ENCODE measurements at regions not wholly inside any gene's neighbourhood (a gene's known extent, or its start where the extent isn't known, plus 50 kb on each side); places are given as distances from the start of the nearest gene placed in this dataset.

DNA sequence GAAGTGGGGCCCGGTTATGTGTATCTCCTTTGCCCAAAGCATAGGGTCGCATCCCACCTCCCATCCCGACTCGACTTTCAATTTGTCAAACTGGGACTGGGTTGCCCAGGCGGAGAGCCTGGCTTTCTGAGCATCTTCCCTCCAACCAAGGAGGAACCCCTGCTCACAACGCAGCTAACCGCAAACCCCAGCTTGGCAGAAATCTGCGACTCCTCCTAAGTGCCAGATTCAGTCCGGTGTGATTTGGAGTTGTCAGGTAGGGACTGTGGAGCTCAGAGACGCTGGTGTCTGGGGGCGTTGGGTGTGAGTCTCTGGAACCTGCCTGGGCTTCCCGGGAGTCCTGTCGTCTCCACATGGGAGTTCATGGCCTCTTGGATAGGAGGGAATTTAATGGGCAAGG is 1126.7 kb downstream of the AACS start:
- intact Hi-C loops (cut with DNase I): no loop called here

GRCh38 chr12:126193190-126193589 is 1128.0 kb downstream of the AACS start:
- intact Hi-C loops (cut with DNase I): no loop called here
- H3K4me1 ChIP-seq: no peaks in the 10 kb centered on the region
- H3K27ac ChIP-seq: no peak overlapping the region
- peaks cover 24% of the 10 kb centered on the region for H3K27me3 ChIP-seq
- H3K4me3 ChIP-seq: no peak overlapping the region
- DNase-seq (no peak), ATAC-seq (no peak)
- no peak for TF ChIP-seq CTCF (IDR thresholded peaks at IDR 0.05)
- no peaks in the 10 kb centered on the region for H3K36me3 ChIP-seq
- no peaks in the 10 kb centered on the region for H3K9me3 ChIP-seq

More for the DNA sequence above, 1126.7 kb downstream of the AACS start:
- no peaks in the 10 kb centered on the region for H3K4me1 ChIP-seq
- no peak overlapping the region for H3K4me3 ChIP-seq
- no peaks in the 10 kb centered on the region for H3K9me3 ChIP-seq
- ATAC-seq (no peak), DNase-seq (no peak)
- H3K27ac ChIP-seq: no peak overlapping the region
- TF ChIP-seq CTCF (IDR thresholded peaks at IDR 0.05): no peak
- H3K36me3 ChIP-seq: no peaks in the 10 kb centered on the region
- peaks cover 24% of the 10 kb centered on the region for H3K27me3 ChIP-seq

DNA sequence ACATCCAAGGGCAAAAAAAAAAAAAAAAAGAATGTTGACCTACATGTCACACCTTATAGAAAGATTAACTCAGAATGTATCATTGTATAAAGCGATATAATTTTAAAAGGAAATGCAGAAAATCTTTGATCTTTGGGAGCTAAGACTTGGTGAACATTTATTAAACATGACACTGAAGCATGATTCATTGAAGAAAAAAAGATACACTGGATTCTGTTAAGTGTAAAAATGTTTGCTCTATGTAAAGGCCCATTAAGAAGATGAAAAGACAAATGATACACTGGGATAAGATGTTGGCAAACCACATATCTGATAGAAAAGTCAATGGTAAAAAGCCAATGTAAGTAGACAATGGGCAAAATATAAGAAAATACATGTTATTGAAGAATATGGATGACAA is 1131.0 kb downstream of the AACS start:
- Histone ChIP-seq H3K36me3 (no peaks in the 10 kb centered on the region), H3K4me3 (no peak overlapping the region), H3K4me1 (no peaks in the 10 kb centered on the region), H3K27me3 (peaks cover 8% of the 10 kb centered on the region), H3K27ac (no peak overlapping the region), H3K9me3 (no peaks in the 10 kb centered on the region)
- DNase-seq (no peak), ATAC-seq (no peak)
- no peak for TF ChIP-seq CTCF (IDR thresholded peaks at IDR 0.05)
- intact Hi-C loops (cut with DNase I): no loop called here

GRCh38 chr12:126198516-126198915 is 1133.3 kb downstream of the AACS start:
- ATAC-seq: no peak
- Histone ChIP-seq H3K4me3 (no peak overlapping the region), H3K9me3 (no peaks in the 10 kb centered on the region), H3K36me3 (no peaks in the 10 kb centered on the region), H3K27me3 (no peaks in the 10 kb centered on the region), H3K4me1 (no peaks in the 10 kb centered on the region), H3K27ac (no peak overlapping the region)
- DNase-seq: no peak
- intact Hi-C loops (cut with DNase I): no loop called here
- no peak for TF ChIP-seq CTCF (IDR thresholded peaks at IDR 0.05)

DNA sequence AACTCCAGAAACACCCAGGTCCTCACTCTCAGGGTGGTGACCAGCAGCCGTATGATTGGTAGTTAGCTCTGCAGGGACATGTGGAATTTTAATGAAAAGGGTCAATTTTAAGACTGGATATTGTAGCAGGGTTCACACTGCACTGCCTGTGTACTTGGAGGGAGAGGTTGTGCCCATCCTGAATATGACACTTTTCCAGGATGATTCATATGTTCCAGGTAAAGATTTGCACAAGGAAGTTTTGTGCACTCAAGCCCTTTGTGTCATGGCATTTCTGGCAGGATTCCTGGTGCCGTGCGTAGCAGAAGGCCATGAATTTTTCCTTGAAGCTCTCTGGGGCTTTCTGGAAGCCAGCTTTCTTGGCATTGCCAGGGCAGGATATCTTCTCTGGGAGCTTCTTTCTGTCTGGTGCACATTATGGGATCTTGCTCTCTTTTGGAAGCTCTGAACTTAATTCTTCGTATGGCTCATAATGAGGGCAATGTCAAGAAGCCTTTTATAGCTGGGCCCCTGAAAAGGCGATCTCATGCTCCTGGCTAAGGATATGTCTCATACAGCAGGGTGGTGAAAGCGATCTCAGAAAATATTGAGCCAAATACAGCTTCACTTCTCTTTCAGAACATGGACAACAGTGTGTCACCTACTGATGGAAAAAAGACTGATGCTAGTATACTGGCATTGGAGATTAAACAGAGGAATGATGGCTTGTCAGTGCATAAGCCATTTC is 1133.9 kb downstream of the AACS start:
- no peak for ATAC-seq
- intact Hi-C loops (cut with DNase I): no loop called here
- Histone ChIP-seq H3K4me3 (no peak overlapping the region), H3K4me1 (no peaks in the 10 kb centered on the region), H3K27ac (no peak overlapping the region), H3K27me3 (no peaks in the 10 kb centered on the region), H3K9me3 (no peaks in the 10 kb centered on the region), H3K36me3 (no peaks in the 10 kb centered on the region)
- no peak for DNase-seq
- TF ChIP-seq CTCF (IDR thresholded peaks at IDR 0.05): no peak

All from upper lobe of right lung (tissue), 1 donor.